Left ventricle myocardium inferior (tissue), 1 donor: ENCODE measurements at regions not wholly inside any gene's neighbourhood (a gene's known extent, or its start where the extent isn't known, plus 50 kb on each side); places are given as distances from the start of the nearest gene placed in this dataset.

Experiments
- DNase-seq: peaks from one replicate; pipeline ENCODE4 v3.0.0-alpha.2; 2020
- H3K27ac ChIP-seq: fragments of 200-600 bp; replicated peaks from 2 replicates; pipeline ENCODE4 v1.8.0; 2021
- H3K27me3 ChIP-seq: fragments of 200-600 bp; 2 replicates; pipeline ENCODE4 v1.8.0; 2021; ENCODE audit warnings: low read depth
- H3K36me3 ChIP-seq: fragments of 200-600 bp; 2 replicates; pipeline ENCODE4 v1.8.0; 2021
- H3K4me1 ChIP-seq: fragments of 200-600 bp; 2 replicates; pipeline ENCODE4 v1.8.0; 2021
- H3K4me3 ChIP-seq: fragments of 200-600 bp; 2 replicates; pipeline ENCODE4 v1.8.0; 2021; ENCODE audit warnings: mild to moderate bottlenecking, moderate library complexity
- H3K9me3 ChIP-seq: fragments of 200-600 bp; replicated peaks from 2 replicates; pipeline ENCODE4 v1.8.0; 2021
- CTCF ChIP-seq: fragments of 200-600 bp; IDR thresholded peaks from 2 replicates; pipeline ENCODE4 v1.8.0; 2021; ENCODE audit warnings: antibody characterized with exemption, mild to moderate bottlenecking, borderline replicate concordance
- intact Hi-C: fragments of 100-400 bp; cut with micrococcal nuclease; formaldehyde crosslinking; loops from one replicate; pipeline ENCODE4 v1.11.0; 2022
- donor health status: DM: no; HTN: yes; CAD: no; lungs with severe emphysema.

GRCh38 chr2:8408560-8409460, 273.0 kb upstream of the ID2 start:
- DNase-seq = no peak
- intact Hi-C loops = no loop called here
- H3K9me3 ChIP-seq = no peaks in the 10 kb centered on the region
- H3K4me3 ChIP-seq = no peak overlapping the region
- peaks cover 28% of the 10 kb centered on the region for H3K4me1 ChIP-seq
- H3K27ac ChIP-seq = peak overlapping the region; percentile 35
- no peaks in the 10 kb centered on the region for H3K36me3 ChIP-seq
- TF ChIP-seq CTCF = no peak
- no peaks in the 10 kb centered on the region for H3K27me3 ChIP-seq

DNA sequence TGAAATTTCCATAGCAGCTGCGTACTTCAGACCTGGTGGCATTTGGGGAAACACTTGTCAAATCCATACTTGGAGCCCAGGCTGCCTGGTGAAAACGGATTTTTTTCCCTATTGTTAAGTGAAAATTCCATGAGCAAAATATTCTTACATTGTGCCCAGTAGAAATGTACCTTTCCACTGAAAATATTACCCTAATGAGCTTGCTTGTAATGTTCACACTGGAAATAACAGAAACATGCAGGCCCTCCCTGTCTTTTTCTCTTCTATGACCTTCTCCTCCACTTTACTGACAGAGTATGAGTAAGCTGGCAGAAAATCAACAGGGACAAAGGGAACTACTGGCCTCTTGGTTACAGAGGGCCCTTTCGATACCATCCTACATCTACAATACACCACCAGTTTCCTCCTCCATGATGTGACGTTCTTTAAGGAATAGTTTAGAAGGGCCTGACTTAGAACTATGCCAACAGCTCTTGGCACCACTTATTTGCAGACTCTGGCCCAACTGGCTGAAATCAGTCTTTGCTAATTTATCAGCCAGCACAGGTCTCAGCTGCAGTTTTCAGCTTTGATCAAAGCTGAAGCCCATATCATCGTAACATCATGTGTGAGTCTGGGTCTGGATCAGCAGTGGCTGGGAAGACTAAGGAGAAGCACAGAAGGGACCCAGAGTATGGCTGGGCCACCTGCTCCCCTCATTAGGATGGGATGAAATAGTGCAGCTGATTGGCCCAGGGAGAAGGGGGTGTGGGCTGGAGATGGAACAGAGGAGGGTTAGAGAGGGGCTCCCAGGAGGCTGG, 272.2 kb upstream of the ID2 start:
- DNase-seq = no peak
- Histone ChIP-seq H3K4me3 (no peak overlapping the region), H3K9me3 (no peaks in the 10 kb centered on the region), H3K27ac (peak overlapping the region; percentile 35), H3K27me3 (no peaks in the 10 kb centered on the region), H3K4me1 (peaks cover 31% of the 10 kb centered on the region), H3K36me3 (no peaks in the 10 kb centered on the region)
- intact Hi-C loops = no loop called here
- TF ChIP-seq CTCF = no peak

GRCh38 chr2:8412082-8412481, 269.8 kb upstream of the ID2 start:
- intact Hi-C loops = no loop called here
- H3K27me3 ChIP-seq = no peaks in the 10 kb centered on the region
- H3K4me3 ChIP-seq = no peak overlapping the region
- peak overlapping the region; percentile 61 for H3K27ac ChIP-seq
- TF ChIP-seq CTCF = no peak
- H3K4me1 ChIP-seq = peaks cover 31% of the 10 kb centered on the region
- H3K9me3 ChIP-seq = no peaks in the 10 kb centered on the region
- DNase-seq = no peak
- H3K36me3 ChIP-seq = no peaks in the 10 kb centered on the region

- no peaks in the 10 kb centered on the region for H3K36me3 ChIP-seq
- no peaks in the 10 kb centered on the region for H3K9me3 ChIP-seq
- DNase-seq = peak; percentile 48
- H3K27ac ChIP-seq = peak overlapping the region; percentile 61
- TF ChIP-seq CTCF = no peak
- no peak overlapping the region for H3K4me3 ChIP-seq
- no peaks in the 10 kb centered on the region for H3K27me3 ChIP-seq
- intact Hi-C loops = no loop called here
- peaks cover 31% of the 10 kb centered on the region for H3K4me1 ChIP-seq
These were observed 269.3 kb upstream of the ID2 start for GRCh38 chr2:8412586-8412985.

DNA sequence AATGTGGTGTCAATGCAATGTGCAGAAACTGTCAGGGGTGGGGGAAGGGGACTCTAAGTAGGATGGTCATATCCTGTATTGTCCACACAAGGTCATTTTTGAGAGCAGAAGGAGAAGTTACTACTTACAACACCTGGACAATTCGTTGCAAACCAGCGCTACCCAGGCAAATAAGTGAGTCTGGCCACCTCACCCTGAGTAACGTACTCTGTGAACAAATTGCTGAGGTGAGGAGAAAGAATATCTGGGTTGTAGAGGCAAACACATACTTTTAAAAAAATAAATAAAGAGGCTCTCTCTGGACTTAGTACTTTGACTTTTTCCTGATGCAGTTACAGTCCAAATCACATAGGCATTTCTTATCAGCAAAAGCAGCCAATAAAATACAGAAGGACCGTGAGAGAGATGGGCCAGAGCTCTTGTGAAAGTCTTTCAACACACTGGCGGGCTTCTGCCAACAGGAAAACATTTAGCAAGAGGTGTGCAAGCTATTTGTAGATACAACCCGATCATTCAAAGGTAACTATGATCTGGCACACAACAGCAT, 268.2 kb upstream of the ID2 start:
- Histone ChIP-seq H3K36me3 (no peaks in the 10 kb centered on the region), H3K4me1 (peaks cover 31% of the 10 kb centered on the region), H3K4me3 (no peak overlapping the region), H3K27ac (no peak overlapping the region), H3K27me3 (no peaks in the 10 kb centered on the region), H3K9me3 (no peaks in the 10 kb centered on the region)
- DNase-seq = no peak
- no peak for TF ChIP-seq CTCF
- intact Hi-C loops = no loop called here
